Astrocyte of the cerebellum (primary cell): ENCODE measurements at regions not wholly inside any gene's neighbourhood (a gene's known extent, or its start where the extent isn't known, plus 50 kb on each side); places are given as distances from the start of the nearest gene placed in this dataset.

Experiments
- DNase-seq: peaks from one replicate; pipeline ENCODE4 v3.0.0-alpha.2; 2011; ENCODE audit warnings: low read depth
- H3K4me3 ChIP-seq: 2 replicates; pipeline ENCODE4 v1.5.1; 2011; ENCODE audit warnings: mild to moderate bottlenecking, low read depth, low read length, moderate library complexity
- in situ Hi-C: cut with HindIII; loops from 2 replicates; pipeline ENCODE4 v1.10.0; 2017; ENCODE audit warnings: low sequenced_read_pairs
- TF ChIP-seq, protein P1 (sequence below): IDR thresholded peaks from 2 replicates; pipeline ENCODE4 v1.5.1; 2012; ENCODE audit warnings: low read length, low read depth, moderate library complexity, mild to moderate bottlenecking; ENCODE audit errors: missing control alignments

DNA sequence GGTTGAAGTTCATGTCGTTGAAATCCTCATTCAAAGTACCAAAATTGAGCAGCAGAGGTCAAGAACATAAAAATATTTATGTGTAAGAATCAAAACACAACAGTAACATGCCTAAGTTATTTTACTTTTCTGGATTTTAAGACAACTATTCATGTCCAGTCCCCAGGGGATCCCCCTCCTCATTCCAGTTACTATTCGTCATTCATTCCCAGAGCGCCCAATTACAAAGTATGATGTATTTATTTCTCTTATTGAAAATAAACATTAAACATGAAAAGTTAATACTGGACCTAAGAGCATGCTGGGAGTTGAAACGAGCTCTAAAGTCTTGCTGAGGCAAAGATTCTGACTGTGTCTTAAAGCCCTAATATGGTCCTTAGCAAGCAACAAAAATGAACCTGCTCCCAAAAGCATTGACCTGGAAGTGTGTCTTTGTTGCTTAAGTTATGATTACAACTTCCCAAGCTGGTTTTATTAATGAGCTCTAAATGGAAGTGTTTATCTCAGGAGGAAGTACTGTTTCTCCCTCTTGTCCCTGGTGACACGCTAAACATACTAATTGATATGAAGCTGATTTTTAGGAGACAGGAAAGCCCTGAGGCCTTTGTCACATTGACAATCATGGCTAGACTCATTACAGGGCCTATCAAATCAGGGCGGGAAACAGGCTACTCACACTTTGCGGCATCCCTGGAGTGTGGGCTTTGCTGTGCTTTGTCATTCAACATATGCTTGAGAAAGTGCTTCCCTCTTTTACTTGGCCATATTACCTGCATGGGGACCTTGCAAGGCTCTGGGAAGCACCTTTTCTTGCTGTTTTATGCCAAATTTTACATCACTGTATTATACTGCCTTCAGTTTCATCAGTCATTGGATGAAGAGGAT is 192.2 kb upstream of the DTNBP1 start:
- no peak overlapping the region for H3K4me3 ChIP-seq
- in situ Hi-C loops = no loop called here
- TF ChIP-seq, protein P1, sequence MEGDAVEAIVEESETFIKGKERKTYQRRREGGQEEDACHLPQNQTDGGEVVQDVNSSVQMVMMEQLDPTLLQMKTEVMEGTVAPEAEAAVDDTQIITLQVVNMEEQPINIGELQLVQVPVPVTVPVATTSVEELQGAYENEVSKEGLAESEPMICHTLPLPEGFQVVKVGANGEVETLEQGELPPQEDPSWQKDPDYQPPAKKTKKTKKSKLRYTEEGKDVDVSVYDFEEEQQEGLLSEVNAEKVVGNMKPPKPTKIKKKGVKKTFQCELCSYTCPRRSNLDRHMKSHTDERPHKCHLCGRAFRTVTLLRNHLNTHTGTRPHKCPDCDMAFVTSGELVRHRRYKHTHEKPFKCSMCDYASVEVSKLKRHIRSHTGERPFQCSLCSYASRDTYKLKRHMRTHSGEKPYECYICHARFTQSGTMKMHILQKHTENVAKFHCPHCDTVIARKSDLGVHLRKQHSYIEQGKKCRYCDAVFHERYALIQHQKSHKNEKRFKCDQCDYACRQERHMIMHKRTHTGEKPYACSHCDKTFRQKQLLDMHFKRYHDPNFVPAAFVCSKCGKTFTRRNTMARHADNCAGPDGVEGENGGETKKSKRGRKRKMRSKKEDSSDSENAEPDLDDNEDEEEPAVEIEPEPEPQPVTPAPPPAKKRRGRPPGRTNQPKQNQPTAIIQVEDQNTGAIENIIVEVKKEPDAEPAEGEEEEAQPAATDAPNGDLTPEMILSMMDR = no peak
- no peak for DNase-seq

DNA sequence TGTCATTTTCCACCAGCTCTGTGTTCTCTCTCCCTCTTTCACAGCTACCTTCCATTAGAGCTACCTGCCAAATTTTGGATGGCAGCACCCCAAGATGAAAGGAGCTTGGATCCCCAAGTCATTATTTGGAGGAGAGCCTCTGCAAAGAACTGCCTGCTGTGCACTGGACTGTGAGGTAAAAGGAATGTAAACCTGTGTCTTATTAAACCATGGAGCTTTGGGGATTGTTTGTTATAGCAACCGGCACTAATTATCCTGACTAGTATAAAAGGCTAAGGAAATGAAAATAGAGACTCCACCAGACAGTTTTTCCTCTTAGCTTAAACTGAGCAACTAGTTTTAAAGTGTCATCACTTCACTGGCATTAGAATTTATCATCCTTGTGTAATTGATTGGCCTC is 191.6 kb upstream of the DTNBP1 start:
- H3K4me3 ChIP-seq = no peak overlapping the region
- TF ChIP-seq, protein P1 = no peak
- in situ Hi-C loops = no loop called here
- no peak for DNase-seq

DNA sequence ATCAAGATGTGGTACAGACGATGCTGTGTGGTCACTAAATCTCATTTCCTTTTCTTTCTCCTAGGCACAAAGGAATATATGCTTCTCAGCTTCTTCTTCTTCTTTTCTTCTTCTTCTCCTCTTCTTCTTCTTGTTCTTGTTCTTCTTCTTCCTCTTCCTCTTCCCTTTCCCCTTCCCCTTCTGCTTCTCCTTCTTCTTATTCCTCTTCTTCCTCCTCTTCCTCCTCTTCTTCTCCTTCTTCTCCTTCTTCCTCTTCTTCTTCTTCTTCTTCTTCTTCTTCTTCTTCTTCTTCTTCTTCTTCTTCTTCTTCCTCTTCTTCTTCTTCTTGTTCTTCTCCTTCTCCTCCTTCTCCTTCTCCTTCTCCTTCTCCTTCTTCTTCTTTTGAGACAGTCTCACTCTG is 190.4 kb upstream of the DTNBP1 start:
- TF ChIP-seq, protein P1 = no peak
- in situ Hi-C loops = no loop called here
- no peak for DNase-seq
- no peak overlapping the region for H3K4me3 ChIP-seq

DNA sequence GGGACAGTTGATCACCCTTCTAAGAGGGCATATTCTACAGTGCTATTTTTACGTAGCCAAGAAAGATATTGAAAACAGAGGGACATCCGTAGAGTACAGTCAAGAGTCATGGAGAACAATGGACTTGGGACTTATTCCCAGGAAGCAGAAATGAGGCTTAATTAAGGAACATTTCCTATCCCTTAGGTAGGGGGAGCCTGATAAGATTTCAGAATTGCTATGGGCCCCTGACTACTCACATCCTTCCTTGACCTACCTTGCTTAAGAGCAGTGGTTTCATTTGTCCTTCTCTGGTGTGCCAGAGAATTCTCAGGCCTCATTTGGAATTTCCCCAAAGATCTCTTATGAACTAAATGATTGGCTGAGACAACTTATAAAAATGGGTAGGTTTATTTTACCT is 189.5 kb upstream of the DTNBP1 start:
- DNase-seq = no peak
- TF ChIP-seq, protein P1 = no peak
- in situ Hi-C loops = no loop called here
- H3K4me3 ChIP-seq = no peak overlapping the region

DNA sequence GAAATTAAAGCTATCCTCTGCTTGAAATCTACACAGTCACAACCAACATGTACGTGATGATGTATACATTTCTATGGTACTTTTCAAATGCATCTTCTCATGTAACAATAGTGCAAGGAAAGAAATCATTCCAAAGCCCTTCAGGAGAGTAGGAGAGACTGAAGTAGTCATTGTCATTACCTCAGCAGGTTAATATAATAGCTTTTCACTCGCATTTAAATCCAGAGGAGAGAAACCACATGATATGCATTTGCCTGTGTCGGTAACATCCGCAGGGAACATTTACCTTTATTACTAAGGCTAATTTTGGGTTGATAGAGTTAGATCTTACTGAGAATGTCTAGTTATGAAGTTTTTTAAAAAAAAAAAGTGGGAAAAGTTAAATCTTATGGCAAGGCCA is 186.6 kb upstream of the DTNBP1 start:
- no peak overlapping the region for H3K4me3 ChIP-seq
- DNase-seq = no peak
- in situ Hi-C loops = no loop called here
- TF ChIP-seq, protein P1 = no peak

DNA sequence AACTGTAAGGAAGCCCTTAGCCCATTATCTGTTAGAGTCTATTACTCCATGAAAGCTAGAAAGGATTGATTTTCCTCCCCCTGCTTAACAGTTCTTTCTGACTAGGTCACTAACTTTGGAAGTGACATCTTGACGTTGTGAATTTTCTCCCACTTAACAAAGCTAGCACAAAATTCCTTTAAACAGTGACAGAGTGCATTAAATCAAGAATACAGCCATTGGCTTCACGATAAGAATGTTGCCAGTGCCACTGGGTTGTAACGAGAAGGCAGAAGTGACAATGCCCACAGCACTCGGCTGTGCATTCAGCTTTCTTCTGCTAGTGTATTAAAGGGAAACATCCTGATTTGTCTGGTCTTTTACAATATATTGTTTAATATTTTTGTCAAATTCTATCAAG is 182.7 kb upstream of the DTNBP1 start:
- TF ChIP-seq, protein P1 = no peak
- DNase-seq = no peak
- in situ Hi-C loops = no loop called here
- no peak overlapping the region for H3K4me3 ChIP-seq
